Tibial nerve (tissue), 4 donors: ENCODE measurements at regions not wholly inside any gene's neighbourhood (a gene's known extent, or its start where the extent isn't known, plus 50 kb on each side); places are given as distances from the start of the nearest gene placed in this dataset.

Source experiments
- DNase-seq, 2 donors: peaks; one replicate each; pipeline ENCODE4 v3.0.0-alpha.2; 2019; ENCODE audit warnings: low spot score in 2 of 2
- H3K27ac ChIP-seq, 4 donors: fragments of 200-600 bp; sonication (generic) in 3 of 4; one replicate each; pipeline ENCODE4 v1.5.1; 2017 to 2019; ENCODE audit warnings: mild to moderate bottlenecking in 1 of 4
- H3K27me3 ChIP-seq, 2 donors: fragments of 200-600 bp; sonication (generic) in 1 of 2; one replicate each; pipeline versions ENCODE4 v1.5.1 to v1.6.0; 2017 to 2019
- H3K36me3 ChIP-seq, 3 donors: fragments of 200-600 bp; sonication (generic); one replicate each; pipeline ENCODE4 v1.5.1; 2018 to 2019
- H3K4me1 ChIP-seq, 4 donors: fragments of 200-600 bp; sonication (generic) in 3 of 4; one replicate each; pipeline ENCODE4 v1.5.1; 2017 to 2019
- H3K4me3 ChIP-seq, 4 donors: fragments of 200-600 bp; sonication (generic) in 3 of 4; one replicate each; pipeline ENCODE4 v1.5.1; 2017 to 2019; ENCODE audit warnings: mild to moderate bottlenecking in 1 of 4, moderate library complexity in 1 of 4
- H3K9me3 ChIP-seq, 4 donors: fragments of 200-600 bp; sonication (generic) in 3 of 4; one replicate each; pipeline ENCODE4 v1.5.1; 2017 to 2019
- EP300 ChIP-seq, 2 donors: sonication (generic); formaldehyde crosslinking; IDR thresholded peaks; one replicate each; pipeline ENCODE4 v1.6.1; 2017; ENCODE audit warnings: antibody characterized with exemption in 2 of 2, mild to moderate bottlenecking in 1 of 2
- POLR2A ChIP-seq, 2 donors: fragments of 450-650 bp; IDR thresholded peaks; one replicate each; pipeline ENCODE4 v1.6.1; 2017; ENCODE audit warnings: antibody characterized with exemption in 2 of 2, mild to moderate bottlenecking in 2 of 2, moderate library complexity in 2 of 2
- WGBS, 2 donors: methylation state at CpG; one replicate each; pipeline ENCODE4 v1.1.5; 2018; 5-methylcytosine and 5-hydroxymethylcytosine counted together
- TF ChIP-seq, protein P1 (sequence below), 5 experiments: fragments of 200-600 bp in 3 of 5; fragments of 450-650 bp in 2 of 5; sonication (generic) in 3 of 5; IDR thresholded peaks; one replicate each; pipeline ENCODE4 v1.5.1; 2016 to 2019; ENCODE audit warnings: antibody characterized with exemption in 5 of 5, mild to moderate bottlenecking in 3 of 5, moderate library complexity in 2 of 5

DNA sequence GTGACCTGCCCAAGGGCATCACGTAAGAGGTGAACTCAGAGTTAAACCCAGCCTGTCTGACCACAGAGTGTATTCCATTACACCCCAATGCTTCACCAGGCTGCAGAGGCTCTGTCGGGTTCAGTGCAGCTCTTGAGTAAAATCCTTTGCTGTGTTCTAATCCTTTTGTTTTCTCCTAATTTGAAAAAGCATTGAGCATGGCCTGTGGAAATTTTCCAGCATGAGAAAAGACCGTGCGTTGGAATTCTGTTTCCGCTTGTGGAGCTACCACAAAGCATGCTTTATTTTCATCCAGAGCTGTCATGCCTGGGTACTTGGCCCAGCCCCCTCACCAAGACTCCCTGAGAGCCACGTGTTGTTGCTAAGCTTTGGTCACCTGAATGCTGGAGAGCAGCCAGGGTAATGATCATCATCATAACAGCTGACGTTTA lies 317.6 kb downstream of the PRDM2 start:
- no peak overlapping the region for H3K27ac ChIP-seq
- no peak for DNase-seq

DNA sequence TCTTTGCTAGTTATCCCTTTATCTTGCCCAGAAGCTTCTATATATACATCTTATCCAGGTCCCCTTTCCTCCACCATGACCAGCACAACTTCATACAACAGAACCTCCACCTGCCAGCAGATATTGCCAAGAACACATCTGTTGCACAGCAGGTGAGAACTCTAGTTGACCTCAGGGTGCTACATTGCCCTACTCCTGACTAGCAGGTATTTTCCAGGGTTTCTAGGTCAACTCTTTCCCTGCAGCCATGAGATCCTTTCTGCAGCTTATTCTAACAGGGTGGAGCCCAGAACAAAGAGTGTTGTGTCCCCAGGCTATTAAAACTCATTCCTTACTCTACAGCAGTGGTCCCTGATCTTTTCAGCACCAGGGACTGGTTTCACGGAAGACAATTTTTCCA lies 319.5 kb downstream of the PRDM2 start:
- H3K27me3 ChIP-seq: no peaks in the 10 kb centered on the region
- no peak overlapping the region for H3K4me3 ChIP-seq
- no peak for TF ChIP-seq POLR2A (IDR thresholded peaks at IDR 0.05)
- TF ChIP-seq, protein P1, sequence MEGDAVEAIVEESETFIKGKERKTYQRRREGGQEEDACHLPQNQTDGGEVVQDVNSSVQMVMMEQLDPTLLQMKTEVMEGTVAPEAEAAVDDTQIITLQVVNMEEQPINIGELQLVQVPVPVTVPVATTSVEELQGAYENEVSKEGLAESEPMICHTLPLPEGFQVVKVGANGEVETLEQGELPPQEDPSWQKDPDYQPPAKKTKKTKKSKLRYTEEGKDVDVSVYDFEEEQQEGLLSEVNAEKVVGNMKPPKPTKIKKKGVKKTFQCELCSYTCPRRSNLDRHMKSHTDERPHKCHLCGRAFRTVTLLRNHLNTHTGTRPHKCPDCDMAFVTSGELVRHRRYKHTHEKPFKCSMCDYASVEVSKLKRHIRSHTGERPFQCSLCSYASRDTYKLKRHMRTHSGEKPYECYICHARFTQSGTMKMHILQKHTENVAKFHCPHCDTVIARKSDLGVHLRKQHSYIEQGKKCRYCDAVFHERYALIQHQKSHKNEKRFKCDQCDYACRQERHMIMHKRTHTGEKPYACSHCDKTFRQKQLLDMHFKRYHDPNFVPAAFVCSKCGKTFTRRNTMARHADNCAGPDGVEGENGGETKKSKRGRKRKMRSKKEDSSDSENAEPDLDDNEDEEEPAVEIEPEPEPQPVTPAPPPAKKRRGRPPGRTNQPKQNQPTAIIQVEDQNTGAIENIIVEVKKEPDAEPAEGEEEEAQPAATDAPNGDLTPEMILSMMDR (IDR thresholded peaks at IDR 0.05): no peak
- no peak for TF ChIP-seq EP300 (IDR thresholded peaks at IDR 0.05)
- no peak for DNase-seq
- 95 to 100% methylated on average over 1 of the region's 1 CpG for WGBS, 2 donors
- H3K27ac ChIP-seq: no peak overlapping the region
- peaks cover 0 to 12% (median 4%) of the 10 kb centered on the region in 4 donors for H3K4me1 ChIP-seq
- no peaks in the 10 kb centered on the region for H3K36me3 ChIP-seq
- no peaks in the 10 kb centered on the region for H3K9me3 ChIP-seq

More for the DNA sequence above, 317.6 kb downstream of the PRDM2 start:
- Histone ChIP-seq H3K4me1 (peaks cover 0 to 12% (median 4%) of the 10 kb centered on the region in 4 donors), H3K9me3 (no peaks in the 10 kb centered on the region), H3K36me3 (no peaks in the 10 kb centered on the region), H3K27me3 (no peaks in the 10 kb centered on the region), H3K4me3 (no peak overlapping the region)
- no peak for TF ChIP-seq POLR2A (IDR thresholded peaks at IDR 0.05)
- TF ChIP-seq EP300 (IDR thresholded peaks at IDR 0.05): no peak
- TF ChIP-seq, protein P1 (IDR thresholded peaks at IDR 0.05): no peak
- WGBS, 2 donors: 27 to 29% methylated on average over 7 of the region's 7 CpGs

DNA sequence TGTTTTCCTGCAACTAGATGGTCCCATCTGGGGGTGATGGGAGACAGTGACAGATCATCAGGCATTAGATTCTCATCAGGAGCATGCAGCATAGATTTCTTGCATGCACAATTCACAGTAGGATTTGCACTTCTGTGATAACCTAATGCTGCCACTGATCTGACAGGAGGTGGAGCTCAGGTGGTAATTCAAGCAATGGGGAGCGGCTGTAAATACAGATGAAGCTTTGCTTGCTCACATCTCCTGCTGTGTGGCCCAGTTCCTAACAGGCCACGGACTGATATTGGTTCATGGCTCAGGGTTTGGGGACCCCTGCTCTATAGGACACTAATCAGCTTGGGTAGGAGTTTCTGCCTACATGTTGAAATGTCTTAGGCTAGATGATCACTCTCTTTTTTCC lies 320.0 kb downstream of the PRDM2 start:
- Histone ChIP-seq H3K4me3 (no peak overlapping the region), H3K4me1 (peaks cover 0 to 12% (median 4%) of the 10 kb centered on the region in 4 donors), H3K27me3 (no peaks in the 10 kb centered on the region), H3K27ac (no peak overlapping the region), H3K36me3 (no peaks in the 10 kb centered on the region), H3K9me3 (no peaks in the 10 kb centered on the region)
- WGBS, 2 donors: 73 to 94% methylated on average over 2 of the region's 2 CpGs
- no peak for TF ChIP-seq POLR2A (IDR thresholded peaks at IDR 0.05)
- TF ChIP-seq EP300 (IDR thresholded peaks at IDR 0.05): no peak
- TF ChIP-seq, protein P1 (IDR thresholded peaks at IDR 0.05): no peak
- DNase-seq: no peak

DNA sequence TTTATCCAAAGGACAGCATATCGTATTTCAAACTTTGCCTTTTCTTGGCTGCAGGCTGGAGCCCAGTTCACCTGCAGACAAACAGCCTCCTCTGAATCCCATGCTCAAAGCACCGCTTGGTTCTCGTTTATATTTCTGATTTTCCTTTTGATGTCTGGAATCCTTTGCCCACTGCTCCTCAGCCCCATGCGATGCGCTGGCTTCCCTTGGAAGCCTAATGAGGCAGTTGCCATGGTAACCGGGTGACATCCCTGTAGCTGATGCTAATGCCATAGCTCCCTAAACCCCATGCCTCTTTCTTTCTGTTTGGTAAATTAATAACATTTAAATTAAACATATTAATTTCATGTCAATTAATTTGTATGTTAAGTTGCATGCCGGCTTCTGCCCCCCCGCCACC lies 327.1 kb downstream of the PRDM2 start:
- Histone ChIP-seq H3K4me1 (no peaks in the 10 kb centered on the region), H3K27ac (no peak overlapping the region), H3K27me3 (no peaks in the 10 kb centered on the region), H3K9me3 (no peaks in the 10 kb centered on the region), H3K36me3 (no peaks in the 10 kb centered on the region), H3K4me3 (no peak overlapping the region)
- TF ChIP-seq POLR2A (IDR thresholded peaks at IDR 0.05): no peak
- no peak for TF ChIP-seq EP300 (IDR thresholded peaks at IDR 0.05)
- TF ChIP-seq, protein P1 (IDR thresholded peaks at IDR 0.05): no peak
- no peak for DNase-seq
- WGBS, 2 donors: 78% methylated on average over 8 of the region's 8 CpGs

DNA sequence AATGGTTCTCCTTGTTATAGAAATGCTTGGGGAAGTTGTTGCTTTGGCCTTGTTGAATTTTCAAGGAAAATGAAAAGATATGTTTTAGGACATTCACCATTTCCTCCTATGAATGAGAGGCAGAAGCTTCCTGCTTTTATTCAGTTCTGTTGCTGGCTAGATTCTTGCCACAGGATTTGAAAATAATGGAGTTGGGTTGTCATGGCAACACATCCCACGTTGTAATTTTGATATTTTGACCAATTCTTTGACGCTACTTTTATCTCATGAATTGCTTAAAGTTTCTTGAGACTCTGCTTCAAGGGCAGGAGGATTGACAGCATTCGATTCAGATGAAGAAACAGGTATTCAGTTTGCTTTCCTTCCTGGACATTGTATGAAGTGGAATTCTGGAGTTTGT lies 331.5 kb downstream of the PRDM2 start:
- no peak overlapping the region for H3K27ac ChIP-seq
- no peaks in the 10 kb centered on the region for H3K27me3 ChIP-seq
- H3K4me1 ChIP-seq: no peaks in the 10 kb centered on the region
- WGBS, 2 donors: 47% methylated on average over 3 of the region's 3 CpGs
- H3K36me3 ChIP-seq: no peaks in the 10 kb centered on the region
- no peak overlapping the region for H3K4me3 ChIP-seq
- H3K9me3 ChIP-seq: no peaks in the 10 kb centered on the region
- no peak for DNase-seq
- TF ChIP-seq, protein P1 (IDR thresholded peaks at IDR 0.05): no peak
- TF ChIP-seq POLR2A (IDR thresholded peaks at IDR 0.05) (no peak), EP300 (IDR thresholded peaks at IDR 0.05) (no peak)
